Caco-2 (cell line): ENCODE measurements at regions not wholly inside any gene's neighbourhood (a gene's known extent, or its start where the extent isn't known, plus 50 kb on each side); places are given as distances from the start of the nearest gene placed in this dataset.

Experiments
- BruUV-seq: library from RNA; stranded (reverse); fragments of 400-500 nt; replicated peaks from 2 replicates; lab custom pipeline; 2021; lab: Mats Ljungman, UMichigan
- CTCF ChIA-PET: fragments of 300-600 bp; sonication (Branson Sonifier 250); formaldehyde crosslinking; loops from one replicate; lab custom pipeline; 2022; ENCODE audit warnings: antibody characterized with exemption; lab: Charles Lee
- POLR2A ChIA-PET: fragments of 300-600 bp; sonication (Branson Sonifier 250); formaldehyde crosslinking; loops from one replicate; lab custom pipeline; 2022; ENCODE audit warnings: antibody characterized with exemption; lab: Charles Lee
- DNase-seq, 2 experiments: peaks; one replicate each; pipeline versions ENCODE4 v3.0.0 to v3.0.0-alpha.2; 2020 to 2022
- H3K27me3 ChIP-seq: replicated peaks from 2 replicates; pipeline ENCODE4 v1.6.0; 2011; ENCODE audit warnings: low read length; ENCODE audit not compliant: control insufficient read depth, insufficient read depth
- H3K36me3 ChIP-seq: 2 replicates; pipeline ENCODE4 v1.5.1; 2011; ENCODE audit warnings: low read length; ENCODE audit not compliant: control insufficient read depth, insufficient read depth
- H3K4me1 ChIP-seq: fragments of 250-450 bp; sonication (Bioruptor Pico); 2 replicates; pipeline ENCODE4 v1.5.1; 2020; ENCODE audit warnings: mild to moderate bottlenecking
- H3K4me3 ChIP-seq: 2 replicates; pipeline ENCODE4 v1.5.1; 2011; ENCODE audit warnings: low read depth, mild to moderate bottlenecking, control low read depth, low read length
- H3K9me3 ChIP-seq: fragments of 250-450 bp; sonication (Bioruptor Pico); 2 replicates; pipeline ENCODE4 v1.5.1; 2020; ENCODE audit warnings: mild to moderate bottlenecking, moderate library complexity
- H3K27ac Mint-ChIP-seq: one replicate; pipeline ENCODE4 v1.8.0; 2022; ENCODE audit warnings: mixed read lengths; ENCODE audit not compliant: unreplicated experiment
- H3K27me3 Mint-ChIP-seq: one replicate; pipeline ENCODE4 v1.8.0; 2022; ENCODE audit warnings: mixed read lengths; ENCODE audit not compliant: insufficient read depth, unreplicated experiment
- H3K36me3 Mint-ChIP-seq: one replicate; pipeline ENCODE4 v1.8.0; 2022; ENCODE audit warnings: mild to moderate bottlenecking, mixed read lengths; ENCODE audit not compliant: insufficient read depth, unreplicated experiment
- H3K4me1 Mint-ChIP-seq: one replicate; pipeline ENCODE4 v1.8.0; 2022; ENCODE audit warnings: low read depth, mixed read lengths; ENCODE audit not compliant: unreplicated experiment
- H3K4me3 Mint-ChIP-seq: one replicate; pipeline ENCODE4 v1.8.0; 2022; ENCODE audit warnings: mild to moderate bottlenecking, moderate library complexity, mixed read lengths; ENCODE audit not compliant: unreplicated experiment
- H3K9me3 Mint-ChIP-seq: one replicate; pipeline ENCODE4 v1.8.0; 2022; ENCODE audit warnings: mixed read lengths; ENCODE audit not compliant: unreplicated experiment
- intact Hi-C: fragments of 100-400 bp; cut with micrococcal nuclease; formaldehyde crosslinking; loops from one replicate; pipeline ENCODE4 v1.10.0; 2022; ENCODE audit not compliant: unreplicated experiment
- TF ChIP-seq, protein P1 (sequence below), 2 experiments: fragments of 200-600 bp in 1 of 2; IDR thresholded peaks; 1 replicate in 1 of 2; 2 replicates in 1 of 2; pipeline versions ENCODE4 v1.5.1 to v1.8.0; 2011 to 2022; ENCODE audit warnings: antibody characterized with exemption in 1 of 2, control low read depth in 1 of 2, inconsistent platforms in 1 of 2, low read depth in 1 of 2, low read length in 1 of 2, mild to moderate bottlenecking in 1 of 2, moderate library complexity in 1 of 2; ENCODE audit not compliant: insufficient read depth in 1 of 2, severe bottlenecking in 1 of 2, unreplicated experiment in 1 of 2

DNA sequence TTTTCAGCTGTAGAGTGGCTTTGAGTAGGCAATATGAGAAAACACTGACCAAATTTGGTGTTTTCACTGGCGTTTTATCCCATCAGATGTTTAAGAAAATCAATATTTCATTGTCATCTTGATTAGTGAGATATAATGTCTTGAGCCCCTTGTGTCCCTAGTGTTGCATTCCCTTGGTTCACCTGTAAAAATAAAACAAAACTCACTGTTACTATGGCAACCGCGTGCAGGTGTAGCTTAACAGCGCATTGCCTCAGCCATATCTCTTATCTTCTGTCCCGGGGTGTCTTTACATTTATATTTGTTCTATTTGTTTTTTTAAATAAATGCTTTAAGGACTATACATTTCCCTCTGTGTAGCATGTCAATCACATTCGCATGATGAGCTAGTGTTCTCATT, 551.6 kb downstream of the ZIC1 start:
- Histone ChIP-seq H3K4me3 (no peak overlapping the region), H3K9me3 (no peaks in the 10 kb centered on the region), H3K27me3 (no peaks in the 10 kb centered on the region), H3K36me3 (no peaks in the 10 kb centered on the region), H3K4me1 (no peaks in the 10 kb centered on the region)
- intact Hi-C loops: no loop called here
- H3K4me3 Mint-ChIP-seq: no peak overlapping the region
- no peaks in the 10 kb centered on the region for H3K36me3 Mint-ChIP-seq
- peak in 1 of 2 experiments; percentile 3 for DNase-seq
- TF ChIP-seq, protein P1, sequence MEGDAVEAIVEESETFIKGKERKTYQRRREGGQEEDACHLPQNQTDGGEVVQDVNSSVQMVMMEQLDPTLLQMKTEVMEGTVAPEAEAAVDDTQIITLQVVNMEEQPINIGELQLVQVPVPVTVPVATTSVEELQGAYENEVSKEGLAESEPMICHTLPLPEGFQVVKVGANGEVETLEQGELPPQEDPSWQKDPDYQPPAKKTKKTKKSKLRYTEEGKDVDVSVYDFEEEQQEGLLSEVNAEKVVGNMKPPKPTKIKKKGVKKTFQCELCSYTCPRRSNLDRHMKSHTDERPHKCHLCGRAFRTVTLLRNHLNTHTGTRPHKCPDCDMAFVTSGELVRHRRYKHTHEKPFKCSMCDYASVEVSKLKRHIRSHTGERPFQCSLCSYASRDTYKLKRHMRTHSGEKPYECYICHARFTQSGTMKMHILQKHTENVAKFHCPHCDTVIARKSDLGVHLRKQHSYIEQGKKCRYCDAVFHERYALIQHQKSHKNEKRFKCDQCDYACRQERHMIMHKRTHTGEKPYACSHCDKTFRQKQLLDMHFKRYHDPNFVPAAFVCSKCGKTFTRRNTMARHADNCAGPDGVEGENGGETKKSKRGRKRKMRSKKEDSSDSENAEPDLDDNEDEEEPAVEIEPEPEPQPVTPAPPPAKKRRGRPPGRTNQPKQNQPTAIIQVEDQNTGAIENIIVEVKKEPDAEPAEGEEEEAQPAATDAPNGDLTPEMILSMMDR (IDR thresholded peaks at IDR 0.05; ENCODE audit: insufficient read depth in 1 of 2, low read depth in 1 of 2, low read length in 1 of 2, severe bottlenecking in 1 of 2, unreplicated experiment in 1 of 2): no peak
- CTCF ChIA-PET: no interaction called here
- POLR2A ChIA-PET: no interaction called here
- H3K27ac Mint-ChIP-seq: no peak overlapping the region
- H3K9me3 Mint-ChIP-seq: no peaks in the 10 kb centered on the region
- BruUV-seq: no TSS peak
- H3K27me3 Mint-ChIP-seq: peaks cover 6% of the 10 kb centered on the region
- H3K4me1 Mint-ChIP-seq: no peaks in the 10 kb centered on the region

DNA sequence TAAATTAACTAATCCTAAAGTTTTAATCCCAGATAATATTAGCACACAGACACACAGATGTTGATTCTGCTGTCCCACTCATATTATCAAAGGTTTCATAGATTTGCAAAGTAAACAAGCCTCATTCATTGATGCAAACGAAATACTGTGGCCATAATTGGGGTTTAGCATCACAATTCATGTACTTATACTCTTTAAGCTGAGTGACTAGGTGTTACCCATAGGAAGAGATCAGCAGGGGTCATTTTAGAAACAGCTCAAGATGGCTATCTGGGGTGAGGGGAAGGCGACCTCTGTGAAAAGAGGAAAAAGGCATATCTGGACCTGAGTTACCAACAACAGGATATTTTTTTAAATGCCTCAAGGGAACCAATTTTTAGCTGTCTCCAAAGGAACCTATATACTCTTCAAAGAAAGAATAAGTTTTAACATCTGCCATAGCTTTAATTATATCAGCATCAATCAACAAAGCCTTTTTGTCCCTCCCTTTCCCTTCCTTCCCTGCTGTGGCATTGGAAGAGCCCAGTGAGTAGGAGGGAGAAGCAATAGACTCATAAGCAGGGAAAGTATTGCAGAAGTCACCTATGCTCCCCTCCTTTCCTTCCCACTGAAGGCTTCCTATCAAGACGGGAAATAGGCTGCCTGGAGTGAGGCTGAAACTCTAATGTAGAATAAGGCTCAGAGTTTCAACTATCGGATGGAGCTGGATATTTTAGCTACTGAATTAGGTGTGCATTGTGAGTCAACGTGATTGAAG, 553.4 kb downstream of the ZIC1 start:
- BruUV-seq: no TSS peak
- H3K4me1 Mint-ChIP-seq: no peaks in the 10 kb centered on the region
- no peaks in the 10 kb centered on the region for H3K36me3 ChIP-seq

DNA sequence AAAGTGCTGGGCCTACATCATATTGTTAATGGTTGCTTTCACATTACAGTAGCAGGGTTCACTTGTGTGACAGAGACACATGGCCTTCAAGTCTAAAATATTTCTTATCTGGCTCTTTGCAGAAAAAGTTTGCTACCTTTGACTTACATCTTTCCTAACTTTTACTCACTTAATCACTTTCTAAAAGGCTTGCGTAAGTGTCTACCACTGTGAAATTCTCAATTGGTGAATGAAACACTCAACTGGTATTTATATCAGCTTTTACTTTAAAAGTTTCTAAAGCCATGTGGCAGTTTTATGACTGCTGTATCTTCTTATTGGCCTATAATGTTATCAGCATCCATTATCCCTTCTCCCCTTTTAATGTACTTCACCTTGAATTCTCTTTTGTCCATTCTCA, 554.5 kb downstream of the ZIC1 start:
- TF ChIP-seq, protein P1 (IDR thresholded peaks at IDR 0.05; ENCODE audit: insufficient read depth in 1 of 2, low read depth in 1 of 2, low read length in 1 of 2, severe bottlenecking in 1 of 2, unreplicated experiment in 1 of 2): no peak
- H3K4me3 Mint-ChIP-seq: no peak overlapping the region
- no peaks in the 10 kb centered on the region for H3K9me3 ChIP-seq
- no peaks in the 10 kb centered on the region for H3K4me1 ChIP-seq
- H3K4me3 ChIP-seq: no peak overlapping the region
- H3K36me3 ChIP-seq: no peaks in the 10 kb centered on the region
- POLR2A ChIA-PET: no interaction called here
- no peaks in the 10 kb centered on the region for H3K36me3 Mint-ChIP-seq
- intact Hi-C loops: no loop called here
- H3K27me3 ChIP-seq: no peaks in the 10 kb centered on the region
- CTCF ChIA-PET: no interaction called here
- H3K4me1 Mint-ChIP-seq: no peaks in the 10 kb centered on the region
- BruUV-seq: no TSS peak
- DNase-seq: no peak
- peaks cover 2% of the 10 kb centered on the region for H3K27me3 Mint-ChIP-seq
- H3K27ac Mint-ChIP-seq: no peak overlapping the region
- H3K9me3 Mint-ChIP-seq: no peaks in the 10 kb centered on the region

More for the DNA sequence above, 553.4 kb downstream of the ZIC1 start:
- Histone ChIP-seq H3K4me3 (no peak overlapping the region), H3K9me3 (no peaks in the 10 kb centered on the region), H3K27me3 (no peaks in the 10 kb centered on the region), H3K4me1 (no peaks in the 10 kb centered on the region)
- Mint-ChIP-seq H3K9me3 (no peaks in the 10 kb centered on the region), H3K4me3 (no peak overlapping the region), H3K27me3 (peaks cover 6% of the 10 kb centered on the region), H3K36me3 (no peaks in the 10 kb centered on the region), H3K27ac (no peak overlapping the region)
- no peak for DNase-seq
- CTCF ChIA-PET: no interaction called here
- POLR2A ChIA-PET: no interaction called here
- intact Hi-C loops: no loop called here
- TF ChIP-seq, protein P1 (IDR thresholded peaks at IDR 0.05; ENCODE audit: insufficient read depth in 1 of 2, low read depth in 1 of 2, low read length in 1 of 2, severe bottlenecking in 1 of 2, unreplicated experiment in 1 of 2): no peak
